Activated CD4-positive, alpha-beta T cell treated with anti-CD3 and anti-CD28 coated beads, Interleukin-2, amount 50 U/mL, for 16 hours (primary cell): ENCODE measurements at regions not wholly inside any gene's neighbourhood (a gene's known extent, or its start where the extent isn't known, plus 50 kb on each side); places are given as distances from the start of the nearest gene placed in this dataset.
A peak's percentile ranks its signal among the peaks of the same experiment; 100 is the strongest.
"Not testable (repeated sequence)": the region's sequence is repeated elsewhere in the genome, so short reads cannot be mapped to it uniquely, and the experiment has no call there.

ENCODE experiments used
- DNase-seq: peaks from one replicate; pipeline ENCODE4 v3.0.0-alpha.2; 2020

DNA sequence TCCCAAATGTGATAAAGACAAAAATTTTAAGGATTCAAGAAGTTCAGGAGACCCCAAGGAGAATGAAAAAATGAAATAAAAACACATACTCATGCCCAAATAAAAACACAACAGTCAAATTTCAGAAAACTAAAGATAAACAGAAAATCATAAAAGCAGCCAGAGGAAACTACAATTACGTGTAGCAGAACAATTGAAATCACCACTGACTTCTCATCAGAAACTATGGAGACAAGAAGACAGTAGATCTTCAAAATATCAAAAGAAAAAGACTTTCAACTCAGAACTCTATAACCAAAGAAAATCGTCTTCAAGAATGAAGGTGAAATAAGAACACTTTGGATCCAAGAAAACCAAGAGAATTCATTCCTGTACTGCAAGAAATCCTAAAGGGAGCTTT, 54.9 kb downstream of the DIO3 start:
- no peak for DNase-seq

GRCh38 chr14:101619484-101619883, 58.2 kb downstream of the DIO3 start:
- no peak for DNase-seq

GRCh38 chr14:101620031-101620788, 58.9 kb downstream of the DIO3 start:
- no peak for DNase-seq

GRCh38 chr14:101620821-101621785, 59.8 kb downstream of the DIO3 start:
- no peak for DNase-seq

- DNase-seq: no peak
These were observed 61.2 kb downstream of the DIO3 start for GRCh38 chr14:101622251-101623076.

DNA sequence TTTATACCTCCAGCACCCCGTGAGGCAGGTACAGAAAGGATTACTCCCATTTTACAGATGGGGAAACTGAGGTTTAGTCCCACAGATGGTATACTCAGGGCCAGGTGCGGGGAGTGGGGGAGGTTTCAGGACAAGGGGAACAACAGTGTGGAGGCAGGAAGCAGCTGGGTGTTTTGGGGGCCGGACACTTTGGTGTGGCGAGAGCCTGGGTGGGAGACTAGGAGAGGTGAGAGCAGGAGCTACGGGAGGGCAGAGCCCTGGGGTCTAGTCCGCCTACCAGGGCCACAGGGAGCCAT, 61.7 kb downstream of the DIO3 start:
- no peak for DNase-seq

DNA sequence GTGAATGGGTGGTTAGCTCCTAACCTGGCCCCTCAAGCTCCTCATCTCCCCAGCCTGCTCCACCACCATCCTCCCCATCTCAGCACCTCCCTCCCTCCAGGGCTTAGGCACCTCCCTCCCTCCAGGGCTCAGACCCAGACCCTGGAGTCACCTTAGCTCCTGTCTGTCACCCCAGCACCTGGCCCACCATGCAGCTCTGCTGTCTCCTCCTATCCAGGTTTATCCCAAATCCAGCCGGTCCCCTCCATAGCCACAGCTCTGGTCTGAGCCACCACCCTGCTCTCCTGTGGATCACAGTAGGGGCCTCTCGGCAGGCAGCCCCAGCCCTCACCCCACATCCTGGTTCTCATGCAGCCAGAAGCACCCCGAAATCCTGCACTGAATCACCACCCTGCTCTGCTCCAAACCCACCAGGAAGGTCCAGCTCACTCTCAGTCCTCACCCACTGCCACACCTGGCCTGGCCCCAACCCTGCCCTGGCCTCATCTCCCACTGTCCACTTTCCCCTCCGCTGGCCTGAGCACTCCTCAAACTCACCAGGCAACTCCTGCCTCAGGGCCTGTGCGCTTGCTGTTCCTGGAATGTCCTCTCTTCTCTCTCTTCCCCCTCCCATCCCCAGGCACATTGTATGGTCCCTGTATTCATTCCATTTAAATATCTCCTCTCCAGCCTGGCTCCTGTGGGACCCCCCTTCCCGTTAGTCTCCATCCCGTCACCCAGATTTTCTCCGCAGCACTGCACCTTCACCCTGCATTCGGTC, 62.6 kb downstream of the DIO3 start:
- DNase-seq: no peak

DNA sequence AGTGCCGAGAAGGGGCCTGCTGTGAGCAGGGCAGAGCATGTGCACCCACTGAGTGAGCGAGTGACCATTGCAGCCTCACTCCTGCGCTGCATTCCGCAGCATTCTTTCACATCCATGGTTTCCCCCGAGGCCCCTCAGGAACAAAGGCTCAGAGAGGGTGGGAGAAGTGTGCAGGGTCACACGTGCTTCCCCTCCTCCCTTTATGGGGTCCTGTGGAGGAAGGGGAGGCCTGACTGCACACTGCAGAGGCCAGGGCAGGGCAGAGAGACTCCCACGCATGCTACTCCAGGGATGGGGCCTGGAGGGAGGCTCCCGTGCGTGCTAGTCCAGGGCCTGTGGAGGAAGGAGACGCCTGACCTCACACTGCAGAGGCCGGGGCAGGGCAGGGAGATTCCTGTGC, 63.2 kb downstream of the DIO3 start:
- no peak for DNase-seq

DNA sequence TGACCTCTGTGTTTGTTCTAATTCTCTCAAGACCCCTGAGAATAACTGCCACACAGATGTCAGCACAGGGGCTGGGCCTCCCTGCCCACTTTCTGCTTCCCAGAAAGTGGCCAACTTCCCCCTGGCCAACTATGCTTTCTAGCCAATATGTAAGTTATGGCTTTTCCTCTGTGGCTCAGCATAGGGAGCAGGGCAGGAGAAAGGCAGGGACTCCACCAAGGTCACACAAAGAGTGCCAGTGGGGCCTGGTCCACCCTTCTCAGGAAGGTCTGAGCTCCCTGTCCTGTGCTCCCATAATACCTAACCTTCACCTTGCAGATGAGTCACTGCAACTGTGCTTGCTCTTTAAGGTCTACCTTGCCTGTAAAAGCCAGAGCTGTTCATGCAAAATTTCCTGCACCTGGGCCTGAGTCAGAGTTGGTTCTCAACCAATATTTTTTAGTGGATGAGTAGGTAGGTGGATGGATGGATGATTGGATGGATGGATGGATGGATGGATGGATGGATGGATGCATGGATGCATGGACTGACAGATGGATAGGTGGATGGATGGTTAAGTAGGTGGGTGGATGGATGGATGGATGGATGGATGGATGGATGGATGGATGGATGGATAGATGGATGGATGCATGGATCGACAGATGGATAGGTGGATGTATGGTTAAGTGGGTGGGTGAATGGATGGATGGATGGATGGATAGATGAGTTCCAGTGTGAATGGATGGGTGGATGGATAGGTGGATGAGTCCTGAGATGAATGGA, 64.2 kb downstream of the DIO3 start:
- DNase-seq: no peak

GRCh38 chr14:101626331-101626730, 65.0 kb downstream of the DIO3 start:
- DNase-seq: no peak

DNA sequence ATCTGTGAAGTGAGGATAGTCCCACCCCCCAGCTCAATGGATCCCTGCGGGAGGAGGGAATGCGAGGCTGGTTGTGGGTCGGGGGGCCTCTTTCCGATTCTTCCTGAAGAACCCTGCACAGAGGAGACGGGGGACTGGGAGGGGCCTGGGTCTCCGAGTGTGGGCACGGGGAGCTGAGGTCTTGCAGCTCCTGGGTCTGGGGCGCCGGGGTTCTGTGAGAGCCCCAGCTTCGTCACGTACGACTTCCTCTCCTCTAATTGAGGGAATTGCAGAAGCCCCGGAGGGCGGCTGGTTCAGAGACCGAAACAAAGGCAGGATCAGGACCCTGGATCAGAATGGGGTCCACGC, 66.6 kb downstream of the DIO3 start:
- DNase-seq: no peak

DNA sequence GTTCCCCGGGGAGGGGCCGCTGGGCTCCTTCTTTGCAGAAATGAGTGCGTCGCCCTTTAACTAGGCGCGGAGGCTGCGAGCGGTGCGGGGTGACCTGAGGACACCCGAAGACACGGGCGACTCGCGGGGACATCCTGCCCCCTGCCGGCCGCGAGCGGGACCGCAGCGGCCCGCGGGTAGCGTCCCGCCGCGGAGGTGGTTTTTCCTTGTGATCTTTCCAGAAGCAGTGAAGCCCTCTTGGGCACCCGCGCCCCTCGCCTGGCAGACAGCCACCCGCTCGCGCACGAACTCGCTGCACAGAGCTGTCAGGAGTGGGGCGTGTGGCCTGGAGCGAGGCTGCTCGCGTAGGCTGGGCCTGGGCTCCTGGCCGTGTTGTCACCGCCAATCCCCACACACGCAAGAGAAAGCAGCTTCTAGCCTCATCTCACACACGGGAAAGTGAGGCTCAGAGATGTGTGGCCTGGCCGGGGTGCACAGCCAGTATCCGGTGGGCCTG, 67.2 kb downstream of the DIO3 start:
- DNase-seq: peak; percentile 72

GRCh38 chr14:101628975-101629374, 67.7 kb downstream of the DIO3 start:
- DNase-seq: no peak

DNA sequence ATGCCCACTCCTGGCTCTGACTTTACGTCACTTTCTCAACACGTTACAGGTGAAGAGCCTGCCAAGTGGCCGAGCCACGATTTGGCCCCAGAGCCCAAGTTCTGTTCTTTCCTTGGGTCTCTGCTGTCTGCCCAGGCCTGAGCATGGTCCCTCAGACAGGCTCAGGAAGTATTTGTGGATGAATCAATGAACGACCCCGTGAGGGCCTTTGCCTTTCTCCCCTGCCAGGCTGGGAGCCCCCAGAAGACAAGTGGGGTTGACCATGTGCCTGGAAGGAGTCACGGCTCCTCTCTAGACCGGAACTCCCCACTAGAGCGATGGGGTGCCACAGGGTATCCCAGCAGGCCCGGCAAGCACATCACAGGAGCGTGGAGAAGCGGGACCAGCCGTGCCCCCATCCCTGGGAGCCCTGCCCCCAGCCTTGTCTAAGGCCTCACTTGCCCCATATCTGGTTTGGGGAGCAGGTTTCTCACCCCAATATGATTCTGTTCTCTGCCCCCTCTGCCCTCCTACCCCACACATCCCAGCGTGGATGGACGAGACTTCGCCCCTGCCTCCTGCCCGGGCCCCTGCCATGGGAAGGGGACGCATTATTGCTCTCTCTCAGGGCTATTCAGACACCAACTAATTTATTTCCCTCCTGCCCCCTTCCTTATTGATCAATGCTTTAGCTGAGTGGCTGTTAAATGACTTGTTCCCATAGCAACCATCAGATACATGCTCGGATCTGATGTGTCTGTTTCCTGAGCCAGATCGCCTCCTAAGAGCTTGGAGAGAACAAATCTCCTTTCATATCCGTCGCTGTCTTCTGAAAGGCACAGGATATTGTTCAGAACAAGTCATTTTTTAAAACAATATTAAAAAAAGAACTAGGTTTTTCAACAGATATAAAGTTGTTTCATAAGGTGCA, 69.0 kb downstream of the DIO3 start:
- no peak for DNase-seq

GRCh38 chr14:101631199-101631598, 69.9 kb downstream of the DIO3 start:
- DNase-seq: no peak

- DNase-seq: not testable (repeated sequence)
These were observed 70.7 kb downstream of the DIO3 start for GRCh38 chr14:101631970-101632369.

DNA sequence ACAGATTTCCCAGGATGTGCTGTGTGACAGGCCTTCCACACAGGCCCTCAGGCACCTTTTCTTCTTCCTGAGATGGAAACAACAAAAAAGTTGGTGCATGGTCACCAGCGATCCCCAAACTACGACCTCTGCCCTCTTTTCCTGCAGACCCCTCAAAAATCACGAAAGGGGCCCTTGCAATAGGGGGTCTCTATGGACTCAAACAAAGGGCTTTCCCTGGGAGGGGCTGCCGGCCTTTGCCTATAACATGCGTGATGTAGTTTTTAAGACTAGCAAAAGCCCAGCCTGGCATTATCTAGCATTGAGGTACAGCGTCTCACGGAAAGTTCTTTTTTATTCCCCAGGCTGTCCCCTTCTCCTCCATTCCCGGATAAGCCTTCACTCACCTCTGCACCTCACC, 71.2 kb downstream of the DIO3 start:
- DNase-seq: no peak

DNA sequence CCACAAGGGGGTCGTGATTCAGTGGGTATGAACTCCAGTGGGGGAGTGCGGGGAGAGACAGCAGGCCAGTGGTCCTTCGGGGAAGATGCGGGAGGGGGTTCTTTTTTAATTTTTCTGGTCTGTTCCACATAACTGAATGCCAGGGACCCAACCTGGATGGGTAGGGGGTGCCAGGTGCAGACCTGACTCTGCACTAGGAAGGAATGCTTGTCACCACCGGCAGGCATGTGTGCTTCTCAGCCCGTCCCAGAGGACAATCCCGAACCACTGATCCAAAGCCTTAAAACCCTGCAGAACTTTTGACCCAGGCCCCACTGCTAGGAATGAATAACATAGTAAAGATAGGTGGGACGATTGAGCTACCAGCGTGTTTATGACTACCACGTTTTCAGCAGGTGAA, 72.0 kb downstream of the DIO3 start:
- DNase-seq: no peak

- DNase-seq: no peak
These were observed 73.0 kb downstream of the DIO3 start for GRCh38 chr14:101634202-101634849.
